ENCODE measurements at regions not wholly inside any gene's neighbourhood (a gene's known extent, or its start where the extent isn't known, plus 50 kb on each side); places are given as distances from the start of the nearest gene placed in this dataset.
"Not testable (repeated sequence)": the region's sequence is repeated elsewhere in the genome, so short reads cannot be mapped to it uniquely, and the experiment has no call there.

- H3K4me1 ChIP-seq (ENCODE audit: insufficient read depth, low read length, poor library complexity, severe bottlenecking), result no peaks in the 10 kb centered on the region
- H3K36me3 ChIP-seq (ENCODE audit: insufficient read depth, low read length, poor library complexity, severe bottlenecking), result no peaks in the 10 kb centered on the region
- H3K4me3 ChIP-seq (ENCODE audit: low read depth, low read length, poor library complexity, severe bottlenecking), result no peak overlapping the region
- no peak for TF ChIP-seq EZH2 (IDR thresholded peaks at IDR 0.05; ENCODE audit: borderline replicate concordance, low read depth, low read length, poor library complexity, severe bottlenecking)
- TF ChIP-seq, protein P1, sequence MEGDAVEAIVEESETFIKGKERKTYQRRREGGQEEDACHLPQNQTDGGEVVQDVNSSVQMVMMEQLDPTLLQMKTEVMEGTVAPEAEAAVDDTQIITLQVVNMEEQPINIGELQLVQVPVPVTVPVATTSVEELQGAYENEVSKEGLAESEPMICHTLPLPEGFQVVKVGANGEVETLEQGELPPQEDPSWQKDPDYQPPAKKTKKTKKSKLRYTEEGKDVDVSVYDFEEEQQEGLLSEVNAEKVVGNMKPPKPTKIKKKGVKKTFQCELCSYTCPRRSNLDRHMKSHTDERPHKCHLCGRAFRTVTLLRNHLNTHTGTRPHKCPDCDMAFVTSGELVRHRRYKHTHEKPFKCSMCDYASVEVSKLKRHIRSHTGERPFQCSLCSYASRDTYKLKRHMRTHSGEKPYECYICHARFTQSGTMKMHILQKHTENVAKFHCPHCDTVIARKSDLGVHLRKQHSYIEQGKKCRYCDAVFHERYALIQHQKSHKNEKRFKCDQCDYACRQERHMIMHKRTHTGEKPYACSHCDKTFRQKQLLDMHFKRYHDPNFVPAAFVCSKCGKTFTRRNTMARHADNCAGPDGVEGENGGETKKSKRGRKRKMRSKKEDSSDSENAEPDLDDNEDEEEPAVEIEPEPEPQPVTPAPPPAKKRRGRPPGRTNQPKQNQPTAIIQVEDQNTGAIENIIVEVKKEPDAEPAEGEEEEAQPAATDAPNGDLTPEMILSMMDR (conservative IDR thresholded peaks at IDR 0.05; ENCODE audit: low read depth, low read length), result no peak
- CTCF ChIA-PET, result no interaction called here
- no peaks in the 10 kb centered on the region for H3K9me3 ChIP-seq (ENCODE audit: low read depth, low read length, poor library complexity, severe bottlenecking)
- H3K27me3 ChIP-seq (replicated peaks; ENCODE audit: insufficient read depth, low read depth, low read length, poor library complexity), result no peaks in the 10 kb centered on the region
- DNase-seq (ENCODE audit: low spot score), result no peak
- intact Hi-C loops (cut with micrococcal nuclease; ENCODE audit: unreplicated experiment), result no loop called here
- no TSS peak for BruUV-seq (replicated peaks)
- POLR2A ChIA-PET (ENCODE audit: low non-redundant PET), result no interaction called here
- no peak overlapping the region for H3K27ac ChIP-seq (ENCODE audit: low read depth, low read length, poor library complexity, severe bottlenecking)
Observed at GRCh38 chr9:26667882-26668281, 224.7 kb downstream of the CAAP1 start.

DNA sequence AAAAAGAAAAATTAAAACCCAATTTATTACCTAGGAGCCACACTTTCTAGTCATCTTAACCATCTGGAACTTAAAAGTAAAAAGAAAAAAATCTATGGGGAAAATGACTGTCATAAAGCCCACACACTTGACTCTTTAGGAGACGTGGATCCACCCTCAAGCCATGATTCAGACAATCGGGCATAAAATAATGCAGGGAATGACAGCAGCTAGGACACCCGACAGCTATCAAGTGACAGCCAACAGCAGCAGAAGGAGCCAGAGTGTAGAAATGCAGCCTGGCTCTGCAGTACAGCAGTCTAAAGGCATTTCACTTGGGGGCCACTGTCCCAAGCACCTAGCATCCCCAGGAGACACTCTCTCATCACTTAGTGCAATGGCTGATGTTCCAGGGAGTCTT lies 226.9 kb downstream of the CAAP1 start:
- CTCF ChIA-PET, result no interaction called here
- no peak overlapping the region for H3K27ac ChIP-seq (ENCODE audit: low read depth, low read length, poor library complexity, severe bottlenecking)
- no TSS peak for BruUV-seq (replicated peaks)
- intact Hi-C loops (cut with micrococcal nuclease; ENCODE audit: unreplicated experiment), result no loop called here
- DNase-seq (ENCODE audit: low spot score), result no peak
- no peaks in the 10 kb centered on the region for H3K9me3 ChIP-seq (ENCODE audit: low read depth, low read length, poor library complexity, severe bottlenecking)
- H3K4me3 ChIP-seq (ENCODE audit: low read depth, low read length, poor library complexity, severe bottlenecking), result no peak overlapping the region
- no peaks in the 10 kb centered on the region for H3K27me3 ChIP-seq (replicated peaks; ENCODE audit: insufficient read depth, low read depth, low read length, poor library complexity)
- POLR2A ChIA-PET (ENCODE audit: low non-redundant PET), result no interaction called here
- TF ChIP-seq EZH2 (IDR thresholded peaks at IDR 0.05; ENCODE audit: borderline replicate concordance, low read depth, low read length, poor library complexity, severe bottlenecking), result no peak
- TF ChIP-seq, protein P1 (conservative IDR thresholded peaks at IDR 0.05; ENCODE audit: low read depth, low read length), result no peak
- no peaks in the 10 kb centered on the region for H3K4me1 ChIP-seq (ENCODE audit: insufficient read depth, low read length, poor library complexity, severe bottlenecking)
- no peaks in the 10 kb centered on the region for H3K36me3 ChIP-seq (ENCODE audit: insufficient read depth, low read length, poor library complexity, severe bottlenecking)

GRCh38 chr9:26664087-26664773 lies 228.4 kb downstream of the CAAP1 start:
- H3K27me3 ChIP-seq (replicated peaks; ENCODE audit: insufficient read depth, low read depth, low read length, poor library complexity); H3K36me3 ChIP-seq (ENCODE audit: insufficient read depth, low read length, poor library complexity, severe bottlenecking); H3K9me3 ChIP-seq (ENCODE audit: low read depth, low read length, poor library complexity, severe bottlenecking); BruUV-seq (replicated peaks); DNase-seq (ENCODE audit: low spot score); CTCF ChIA-PET; H3K4me1 ChIP-seq (ENCODE audit: insufficient read depth, low read length, poor library complexity, severe bottlenecking); POLR2A ChIA-PET (ENCODE audit: low non-redundant PET); H3K27ac ChIP-seq (ENCODE audit: low read depth, low read length, poor library complexity, severe bottlenecking); intact Hi-C loops (cut with micrococcal nuclease; ENCODE audit: unreplicated experiment); H3K4me3 ChIP-seq (ENCODE audit: low read depth, low read length, poor library complexity, severe bottlenecking): not testable (repeated sequence)

DNA sequence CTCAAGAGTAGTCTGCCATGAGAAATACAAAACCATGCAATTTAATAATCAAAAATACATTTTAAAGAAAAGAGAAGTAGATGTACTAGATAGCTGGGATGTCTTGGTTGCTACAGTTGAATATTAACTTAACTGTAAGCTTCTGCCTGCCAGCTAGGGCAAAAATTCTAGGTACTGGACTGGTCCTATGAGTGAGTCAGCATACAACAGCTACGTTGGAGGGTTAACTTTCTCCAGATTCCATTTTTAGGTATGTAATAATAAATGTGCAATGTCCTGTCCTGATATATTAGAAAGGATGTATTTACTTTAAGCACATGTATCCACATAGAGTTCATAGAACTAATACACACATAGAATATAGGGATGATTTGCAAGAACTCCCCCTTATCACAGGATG lies 230.1 kb downstream of the CAAP1 start:
- H3K4me1 ChIP-seq (ENCODE audit: insufficient read depth, low read length, poor library complexity, severe bottlenecking), result no peaks in the 10 kb centered on the region
- DNase-seq (ENCODE audit: low spot score), result no peak
- H3K4me3 ChIP-seq (ENCODE audit: low read depth, low read length, poor library complexity, severe bottlenecking), result no peak overlapping the region
- H3K9me3 ChIP-seq (ENCODE audit: low read depth, low read length, poor library complexity, severe bottlenecking), result no peaks in the 10 kb centered on the region
- TF ChIP-seq, protein P1 (conservative IDR thresholded peaks at IDR 0.05; ENCODE audit: low read depth, low read length), result no peak
- no peak for TF ChIP-seq EZH2 (IDR thresholded peaks at IDR 0.05; ENCODE audit: borderline replicate concordance, low read depth, low read length, poor library complexity, severe bottlenecking)
- ChIA-PET CTCF (no interaction called here), POLR2A (ENCODE audit: low non-redundant PET) (no interaction called here)
- BruUV-seq (replicated peaks), result no TSS peak
- intact Hi-C loops (cut with micrococcal nuclease; ENCODE audit: unreplicated experiment), result no loop called here
- H3K36me3 ChIP-seq (ENCODE audit: insufficient read depth, low read length, poor library complexity, severe bottlenecking), result no peaks in the 10 kb centered on the region
- H3K27ac ChIP-seq (ENCODE audit: low read depth, low read length, poor library complexity, severe bottlenecking), result no peak overlapping the region
- no peaks in the 10 kb centered on the region for H3K27me3 ChIP-seq (replicated peaks; ENCODE audit: insufficient read depth, low read depth, low read length, poor library complexity)

Measured in A673 (cell line).